Stimulated activated CD8-positive, alpha-beta memory T cell treated with anti-CD3 and anti-CD28 coated beads, Interleukin-7, amount 100 ng/mL, for 48 hours (primary cell): ENCODE measurements at regions not wholly inside any gene's neighbourhood (a gene's known extent, or its start where the extent isn't known, plus 50 kb on each side); places are given as distances from the start of the nearest gene placed in this dataset.

Experiments used
- DNase-seq, 2 donors: peaks; one replicate each; pipeline ENCODE4 v3.0.0-alpha.2; 2020; ENCODE audit warnings: low read depth in 1 of 2; ENCODE audit errors: extremely low read depth in 1 of 2

GRCh38 chr4:171639540-171639939, 173.7 kb upstream of the GALNTL6 start:
- no peak for DNase-seq

GRCh38 chr4:171636606-171637005, 176.6 kb upstream of the GALNTL6 start:
- no peak for DNase-seq

- no peak for DNase-seq
These were observed 183.5 kb upstream of the GALNTL6 start for GRCh38 chr4:171629737-171630136.

GRCh38 chr4:171629182-171629581, 184.0 kb upstream of the GALNTL6 start:
- no peak for DNase-seq

GRCh38 chr4:171626554-171626953, 186.7 kb upstream of the GALNTL6 start:
- DNase-seq, result no peak

GRCh38 chr4:171622729-171623128, 190.5 kb upstream of the GALNTL6 start:
- no peak for DNase-seq

- no peak for DNase-seq
These were observed 191.6 kb upstream of the GALNTL6 start for GRCh38 chr4:171621646-171622045.

- DNase-seq, result no peak
These were observed 200.3 kb upstream of the GALNTL6 start for GRCh38 chr4:171612907-171613306.

GRCh38 chr4:171602638-171603355, 210.4 kb upstream of the GALNTL6 start:
- DNase-seq, result no peak

- DNase-seq, result no peak
These were observed 212.1 kb upstream of the GALNTL6 start for GRCh38 chr4:171601091-171601490.

GRCh38 chr4:171599628-171600027, 213.6 kb upstream of the GALNTL6 start:
- DNase-seq, result no peak

GRCh38 chr4:171594293-171594692, 218.9 kb upstream of the GALNTL6 start:
- no peak for DNase-seq

- no peak for DNase-seq
These were observed 222.5 kb upstream of the GALNTL6 start for GRCh38 chr4:171590716-171591115.

GRCh38 chr4:171588764-171589163, 224.4 kb upstream of the GALNTL6 start:
- no peak for DNase-seq

- DNase-seq, result no peak
These were observed 225.1 kb upstream of the GALNTL6 start for GRCh38 chr4:171588051-171588545.

GRCh38 chr4:171583790-171584189, 229.4 kb upstream of the GALNTL6 start:
- DNase-seq, result no peak

GRCh38 chr4:171582961-171583581, 230.1 kb upstream of the GALNTL6 start:
- DNase-seq, result no peak

GRCh38 chr4:171573181-171573580, 240.0 kb upstream of the GALNTL6 start:
- no peak for DNase-seq

GRCh38 chr4:171565130-171565788, 247.9 kb upstream of the GALNTL6 start:
- DNase-seq, result no peak

GRCh38 chr4:171561419-171561818, 251.8 kb upstream of the GALNTL6 start:
- DNase-seq, result no peak

- no peak for DNase-seq
These were observed 259.2 kb upstream of the GALNTL6 start for GRCh38 chr4:171553961-171554360.

GRCh38 chr4:171542640-171543039, 270.6 kb upstream of the GALNTL6 start:
- no peak for DNase-seq
